ENCODE measurements at regions not wholly inside any gene's neighbourhood (a gene's known extent, or its start where the extent isn't known, plus 50 kb on each side); places are given as distances from the start of the nearest gene placed in this dataset.

- TF ChIP-seq CTCF (IDR thresholded peaks at IDR 0.05) (no peak), POLR2A (IDR thresholded peaks at IDR 0.05) (no peak)
Measured at GRCh38 chr14:43031598-43031997, 1424.9 kb downstream of the LRFN5 start.

Measured in lower leg skin (tissue), 3 donors.